ENCODE measurements at regions not wholly inside any gene's neighbourhood (a gene's known extent, or its start where the extent isn't known, plus 50 kb on each side); places are given as distances from the start of the nearest gene placed in this dataset.

GRCh38 chr2:72003124-72003523 lies 144.5 kb downstream of the CYP26B1 start:
- no peak overlapping the region for H3K27ac Mint-ChIP-seq
- no peak for TF ChIP-seq CTCF (IDR thresholded peaks at IDR 0.05; ENCODE audit: unreplicated experiment)
- H3K36me3 Mint-ChIP-seq, result no peaks in the 10 kb centered on the region
- peaks cover 30% of the 10 kb centered on the region for H3K4me1 Mint-ChIP-seq
- H3K4me3 Mint-ChIP-seq, result no peak overlapping the region
- no peak for DNase-seq (ENCODE audit: low spot score in 2 of 2, unreplicated experiment in 2 of 2)
- no peaks in the 10 kb centered on the region for H3K9me3 Mint-ChIP-seq
- no peaks in the 10 kb centered on the region for H3K27me3 Mint-ChIP-seq (ENCODE audit: low read depth)

- DNase-seq (ENCODE audit: low spot score in 2 of 2, unreplicated experiment in 2 of 2), result no peak
- Mint-ChIP-seq H3K27ac (no peak overlapping the region), H3K4me1 (peaks cover 30% of the 10 kb centered on the region), H3K9me3 (no peaks in the 10 kb centered on the region), H3K36me3 (no peaks in the 10 kb centered on the region), H3K4me3 (no peak overlapping the region), H3K27me3 (ENCODE audit: low read depth) (no peaks in the 10 kb centered on the region)
- no peak for TF ChIP-seq CTCF (IDR thresholded peaks at IDR 0.05; ENCODE audit: unreplicated experiment)
Measured at GRCh38 chr2:72001937-72002690, 145.5 kb downstream of the CYP26B1 start.

GRCh38 chr2:72000110-72000509 lies 147.6 kb downstream of the CYP26B1 start:
- Mint-ChIP-seq H3K27ac (no peak overlapping the region), H3K9me3 (no peaks in the 10 kb centered on the region), H3K36me3 (no peaks in the 10 kb centered on the region), H3K4me3 (no peak overlapping the region), H3K4me1 (peaks cover 27% of the 10 kb centered on the region), H3K27me3 (ENCODE audit: low read depth) (no peaks in the 10 kb centered on the region)
- no peak for DNase-seq (ENCODE audit: low spot score in 2 of 2, unreplicated experiment in 2 of 2)
- TF ChIP-seq CTCF (IDR thresholded peaks at IDR 0.05; ENCODE audit: unreplicated experiment), result no peak

GRCh38 chr2:71999580-71999979 lies 148.1 kb downstream of the CYP26B1 start:
- H3K27ac Mint-ChIP-seq, result no peak overlapping the region
- H3K36me3 Mint-ChIP-seq, result no peaks in the 10 kb centered on the region
- no peaks in the 10 kb centered on the region for H3K27me3 Mint-ChIP-seq (ENCODE audit: low read depth)
- no peak for DNase-seq (ENCODE audit: low spot score in 2 of 2, unreplicated experiment in 2 of 2)
- peaks cover 27% of the 10 kb centered on the region for H3K4me1 Mint-ChIP-seq
- no peak overlapping the region for H3K4me3 Mint-ChIP-seq
- no peak for TF ChIP-seq CTCF (IDR thresholded peaks at IDR 0.05; ENCODE audit: unreplicated experiment)
- H3K9me3 Mint-ChIP-seq, result no peaks in the 10 kb centered on the region

- Mint-ChIP-seq H3K4me3 (no peak overlapping the region), H3K27ac (no peak overlapping the region), H3K27me3 (ENCODE audit: low read depth) (no peaks in the 10 kb centered on the region), H3K9me3 (no peaks in the 10 kb centered on the region), H3K36me3 (no peaks in the 10 kb centered on the region), H3K4me1 (peaks cover 25% of the 10 kb centered on the region)
- TF ChIP-seq CTCF (IDR thresholded peaks at IDR 0.05; ENCODE audit: unreplicated experiment), result no peak
- no peak for DNase-seq (ENCODE audit: low spot score in 2 of 2, unreplicated experiment in 2 of 2)
Measured at GRCh38 chr2:71997843-71998242, 149.8 kb downstream of the CYP26B1 start.

All from mesothelial cell of epicardium (in vitro differentiated cells).